Neuronal stem cell (in vitro differentiated cells): ENCODE measurements at regions not wholly inside any gene's neighbourhood (a gene's known extent, or its start where the extent isn't known, plus 50 kb on each side); places are given as distances from the start of the nearest gene placed in this dataset.

Experiments used
- DNase-seq: peaks from one replicate; pipeline ENCODE4 v3.0.0-alpha.2; 2013; ENCODE audit warnings: low spot score
- H2AFZ ChIP-seq: one replicate; pipeline ENCODE4 v1.6.1; 2013; ENCODE audit warnings: mild to moderate bottlenecking, low read length, inconsistent platforms
- H2AK5ac ChIP-seq: 2 replicates; pipeline ENCODE4 v1.6.1; 2013; ENCODE audit warnings: low read depth, mild to moderate bottlenecking, inconsistent platforms, low read length, moderate library complexity, mixed read lengths
- H2BK120ac ChIP-seq: 2 replicates; pipeline ENCODE4 v1.6.1; 2013; ENCODE audit warnings: low read depth, mild to moderate bottlenecking, inconsistent platforms, low read length, moderate library complexity, mixed read lengths
- H2BK12ac ChIP-seq: one replicate; pipeline ENCODE4 v1.6.1; 2013; ENCODE audit warnings: low read length, inconsistent platforms
- H2BK15ac ChIP-seq: 2 replicates; pipeline ENCODE4 v1.6.1; 2013; ENCODE audit warnings: mild to moderate bottlenecking, low read length, inconsistent platforms, mixed read lengths
- H2BK5ac ChIP-seq: one replicate; pipeline ENCODE4 v1.6.1; 2013; ENCODE audit warnings: inconsistent platforms, mild to moderate bottlenecking, low read length, moderate library complexity
- H3K14ac ChIP-seq: one replicate; pipeline ENCODE4 v1.6.1; 2013; ENCODE audit warnings: low read length, inconsistent platforms
- H3K18ac ChIP-seq: 2 replicates; pipeline ENCODE4 v1.6.1; 2013; ENCODE audit warnings: low read length, inconsistent platforms
- H3K23ac ChIP-seq: 2 replicates; pipeline ENCODE4 v1.6.1; 2013; ENCODE audit warnings: low read depth, mild to moderate bottlenecking, mixed read lengths, low read length, inconsistent platforms; ENCODE audit not compliant: poor library complexity
- H3K27ac ChIP-seq: replicated peaks from 3 replicates; pipeline ENCODE4 v1.5.1; 2013; ENCODE audit warnings: low read length, inconsistent platforms
- H3K27me3 ChIP-seq, 3 experiments: 2 replicates each; pipeline ENCODE4 v1.6.1; 2013; ENCODE audit warnings: low read length in 3 of 3, mild to moderate bottlenecking in 2 of 3, inconsistent platforms in 1 of 3, low read depth in 1 of 3, mixed read lengths in 1 of 3, moderate library complexity in 1 of 3; ENCODE audit not compliant: control insufficient read depth in 3 of 3, insufficient read depth in 3 of 3
- H3K36me3 ChIP-seq, 2 donors: replicated peaks in 1 of 2; 2 replicates each; pipeline ENCODE4 v1.6.1; 2013; ENCODE audit warnings: low read length in 2 of 2; ENCODE audit not compliant: control insufficient read depth in 2 of 2, insufficient read depth in 2 of 2
- H3K4ac ChIP-seq: 2 replicates; pipeline ENCODE4 v1.6.1; 2013; ENCODE audit warnings: inconsistent platforms, mild to moderate bottlenecking, low read length, moderate library complexity
- H3K4me1 ChIP-seq, 2 donors: 1 replicate in 1 of 2; 2 replicates in 1 of 2; pipeline ENCODE4 v1.6.1; 2013; ENCODE audit warnings: low read length in 2 of 2, low read depth in 1 of 2; ENCODE audit not compliant: control insufficient read depth in 2 of 2, insufficient read depth in 1 of 2
- H3K4me2 ChIP-seq: one replicate; pipeline ENCODE4 v1.6.1; 2013; ENCODE audit warnings: mild to moderate bottlenecking, low read length, inconsistent platforms; ENCODE audit not compliant: insufficient read depth, poor library complexity, severe bottlenecking
- H3K4me3 ChIP-seq, 2 donors: 2 replicates each; pipeline ENCODE4 v1.5.1; 2013; ENCODE audit warnings: low read length in 2 of 2, mild to moderate bottlenecking in 2 of 2, inconsistent platforms in 1 of 2, moderate library complexity in 1 of 2
- H3K79me1 ChIP-seq: one replicate; pipeline ENCODE4 v1.6.1; 2013; ENCODE audit warnings: low read depth, mild to moderate bottlenecking, inconsistent platforms, low read length, moderate library complexity
- H3K9ac ChIP-seq: one replicate; pipeline ENCODE4 v1.6.1; 2013; ENCODE audit warnings: mild to moderate bottlenecking, low read depth, low read length, inconsistent platforms; ENCODE audit not compliant: poor library complexity
- H3K9me3 ChIP-seq, 2 donors: replicated peaks in 1 of 2; 2 replicates each; pipeline versions ENCODE3 to v1.6.1; 2013; ENCODE audit warnings: low read length in 2 of 2, mild to moderate bottlenecking in 2 of 2, inconsistent platforms in 1 of 2, low read depth in 1 of 2, mixed read lengths in 1 of 2, moderate library complexity in 1 of 2; ENCODE audit not compliant: control insufficient read depth in 2 of 2, insufficient read depth in 1 of 2
- H4K8ac ChIP-seq: one replicate; pipeline ENCODE4 v1.6.1; 2013; ENCODE audit warnings: low read depth, mild to moderate bottlenecking, inconsistent platforms, low read length, moderate library complexity
- H4K91ac ChIP-seq: one replicate; pipeline ENCODE4 v1.6.1; 2013; ENCODE audit warnings: low read length, low read depth, mild to moderate bottlenecking, inconsistent platforms; ENCODE audit not compliant: poor library complexity
- WGBS, 2 donors: extraction: QIAGEN DNeasy Blood & Tissue Kit; methylation state at CpG; one replicate each; pipeline ENCODE4 v1.1.7; 2013; ENCODE audit warnings: missing lambda C conversion rate in 2 of 2, mixed read lengths in 1 of 2; ENCODE audit not compliant: insufficient read length in 2 of 2, insufficient replicate concordance in 1 of 2; ENCODE audit errors: extremely low coverage in 2 of 2; 5-methylcytosine and 5-hydroxymethylcytosine counted together

DNA sequence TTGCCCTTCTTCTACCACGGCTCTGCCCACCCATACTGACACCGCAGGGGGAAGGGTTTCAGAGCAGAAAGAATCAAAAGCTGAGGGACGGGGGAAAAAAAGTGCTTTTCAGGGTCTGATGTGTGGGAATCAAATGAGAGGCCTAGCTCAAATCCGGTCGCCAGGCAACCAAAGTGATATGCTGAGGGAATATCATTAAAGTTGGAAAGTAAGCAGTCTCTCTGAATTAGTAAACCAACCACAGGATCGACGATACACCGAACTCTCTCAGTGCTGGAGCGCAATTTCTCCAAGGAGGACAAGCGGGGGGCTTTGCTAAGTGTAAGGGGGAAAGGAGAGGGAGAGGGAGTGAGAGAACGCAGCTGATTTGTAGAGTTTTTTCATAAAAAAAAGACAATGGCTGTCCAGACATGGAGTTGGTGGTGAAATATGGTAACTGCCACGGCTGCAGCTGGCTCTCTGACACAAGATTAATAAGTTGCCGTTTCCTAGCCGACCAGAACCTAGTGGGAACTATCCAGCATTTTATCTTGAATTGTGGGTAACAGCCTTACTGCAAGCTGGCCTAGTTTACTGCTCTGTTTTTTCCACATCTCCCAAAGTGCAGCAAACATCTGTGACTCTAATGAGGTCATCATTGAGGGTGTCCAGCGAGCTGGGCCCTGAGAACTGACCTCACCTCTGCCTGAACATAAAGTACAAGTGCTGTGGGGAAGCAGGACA lies 530.2 kb downstream of the SOX2 start:
- Histone ChIP-seq H2AFZ (no peak overlapping the region), H2BK120ac (no peak overlapping the region), H3K79me1 (no peaks in the 10 kb centered on the region), H3K18ac (no peak overlapping the region), H2BK15ac (no peak overlapping the region), H2BK5ac (no peak overlapping the region), H2AK5ac (no peak overlapping the region), H3K9me3 (no peaks in the 10 kb centered on the region), H3K14ac (no peak overlapping the region), H3K4me1 (peaks cover 21 to 62% of the 10 kb centered on the region in 2 donors), H4K91ac (no peak overlapping the region), H3K9ac (no peak overlapping the region), H3K36me3 (peaks cover 0 to 2% of the 10 kb centered on the region in 2 donors), H2BK12ac (no peak overlapping the region), H3K27ac (peak overlapping the region; percentile 67), H3K27me3 (no peaks in the 10 kb centered on the region), H3K4ac (no peak overlapping the region), H3K23ac (no peak overlapping the region), H4K8ac (no peak overlapping the region), H3K4me3 (no peak overlapping the region), H3K4me2 (no peak overlapping the region)
- peak; percentile 67 for DNase-seq
- no CpG with 5 or more reads among the region's 15 CpGs for WGBS, 2 donors

DNA sequence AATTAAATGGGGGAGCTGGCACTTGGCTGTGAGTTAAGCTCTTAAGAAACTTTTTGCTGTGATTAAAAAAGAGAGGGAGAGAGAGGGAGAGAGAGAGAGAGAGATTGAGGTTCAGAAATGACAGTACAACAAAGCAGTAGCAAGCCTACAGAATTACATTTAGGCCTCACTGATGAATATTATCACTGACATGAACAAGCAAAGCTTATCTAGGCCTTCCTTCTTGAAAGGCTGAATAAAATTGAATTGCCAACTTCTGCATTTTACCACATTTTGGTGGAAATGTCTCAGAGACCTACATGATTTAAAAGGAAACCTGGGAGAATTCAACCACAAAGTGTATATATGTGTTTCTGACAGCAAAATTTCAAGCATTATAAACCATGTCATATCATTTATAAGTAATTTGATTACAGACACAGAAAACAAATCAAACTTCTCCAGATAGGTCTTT lies 530.8 kb downstream of the SOX2 start:
- Histone ChIP-seq H3K27ac (peak overlapping the region; percentile 67), H3K4me1 (peaks cover 20 to 57% of the 10 kb centered on the region in 2 donors), H2BK12ac (no peak overlapping the region)

DNA sequence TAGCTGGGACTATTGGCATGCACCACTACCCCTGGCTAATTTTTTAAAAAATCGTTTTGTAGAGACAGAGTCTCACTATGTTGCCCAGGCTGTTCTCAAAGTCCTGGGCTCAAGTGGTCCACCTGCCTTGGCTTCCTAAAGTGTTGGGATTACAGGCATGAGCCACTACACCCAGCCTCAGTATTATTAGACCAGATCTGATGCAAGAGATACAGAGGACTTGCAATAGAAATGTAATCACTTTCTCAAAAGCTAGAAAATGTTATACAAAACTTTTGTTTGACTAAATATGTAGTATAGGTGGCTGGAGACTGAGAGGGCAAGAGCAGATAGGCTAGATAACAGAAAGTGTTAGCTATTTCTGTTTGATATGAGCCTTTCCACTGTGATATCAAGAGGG lies 531.9 kb downstream of the SOX2 start:
- Histone ChIP-seq H2BK15ac (no peak overlapping the region), H3K79me1 (no peaks in the 10 kb centered on the region), H3K14ac (no peak overlapping the region), H3K4me2 (no peak overlapping the region), H2BK5ac (no peak overlapping the region), H2BK12ac (no peak overlapping the region), H3K23ac (no peak overlapping the region), H3K9ac (no peak overlapping the region), H4K91ac (no peak overlapping the region), H4K8ac (no peak overlapping the region), H3K27ac (no peak overlapping the region), H3K18ac (no peak overlapping the region), H2AFZ (no peak overlapping the region), H3K4me3 (no peak overlapping the region), H3K9me3 (peaks cover 0 to 2% of the 10 kb centered on the region in 2 donors), H2BK120ac (no peak overlapping the region), H3K4me1 (peaks cover 17 to 51% of the 10 kb centered on the region in 2 donors), H3K27me3 (no peaks in the 10 kb centered on the region), H3K4ac (no peak overlapping the region), H2AK5ac (no peak overlapping the region), H3K36me3 (peaks cover 0 to 2% of the 10 kb centered on the region in 2 donors)
- WGBS, 2 donors: no CpG with 5 or more reads among the region's 1 CpG
- DNase-seq: no peak

More for the DNA sequence above, 530.8 kb downstream of the SOX2 start:
- Histone ChIP-seq H3K9me3 (no peaks in the 10 kb centered on the region), H3K4ac (no peak overlapping the region), H2BK120ac (no peak overlapping the region), H3K23ac (no peak overlapping the region), H3K27me3 (no peaks in the 10 kb centered on the region), H3K18ac (no peak overlapping the region), H3K4me3 (no peak overlapping the region), H3K9ac (no peak overlapping the region), H2AK5ac (no peak overlapping the region), H2BK5ac (no peak overlapping the region), H3K14ac (no peak overlapping the region), H2BK15ac (no peak overlapping the region), H3K4me2 (no peak overlapping the region), H3K36me3 (peaks cover 0 to 2% of the 10 kb centered on the region in 2 donors), H4K91ac (no peak overlapping the region), H4K8ac (no peak overlapping the region), H2AFZ (no peak overlapping the region), H3K79me1 (no peaks in the 10 kb centered on the region)
- DNase-seq: no peak

DNA sequence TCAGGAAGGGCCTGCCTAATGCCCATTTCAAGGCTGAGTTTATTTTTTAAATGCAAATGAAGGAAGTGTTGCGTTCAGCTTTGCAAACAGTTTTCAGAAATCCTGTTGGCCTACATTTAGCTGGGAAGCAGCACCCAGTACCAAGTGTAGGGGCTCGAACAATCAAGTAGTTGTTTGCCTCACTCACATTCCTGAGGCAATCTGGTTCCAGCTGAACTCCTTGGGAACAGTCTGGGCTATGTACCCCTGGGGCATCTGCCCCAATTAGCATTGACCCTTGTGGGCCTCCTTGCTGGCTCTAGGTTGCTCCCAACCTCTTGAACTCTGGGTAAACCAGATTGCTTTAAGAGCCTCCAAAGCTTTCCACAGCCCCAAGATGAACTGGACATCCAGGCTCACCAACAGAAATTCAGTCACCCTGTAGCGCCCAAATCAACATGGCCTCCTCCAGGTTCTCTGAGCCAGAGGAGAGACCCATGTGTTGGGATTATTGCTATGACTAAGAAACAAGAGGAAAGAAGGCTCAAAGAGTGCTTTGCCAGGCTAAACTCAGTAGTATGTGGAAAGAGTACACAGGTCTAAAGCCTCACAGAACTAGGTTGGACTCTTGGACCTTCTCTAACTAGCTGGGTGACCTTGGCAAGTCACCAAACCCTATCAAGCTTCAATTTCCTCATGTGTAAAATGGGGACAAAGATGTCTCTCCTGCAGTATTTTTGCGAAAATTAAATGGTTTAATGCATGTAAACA lies 532.7 kb downstream of the SOX2 start:
- no peak overlapping the region for H3K23ac ChIP-seq
- no peak overlapping the region for H4K8ac ChIP-seq
- H3K4ac ChIP-seq: no peak overlapping the region
- H3K4me2 ChIP-seq: no peak overlapping the region
- DNase-seq: no peak
- no CpG with 5 or more reads among the region's 4 CpGs for WGBS, 2 donors
- no peak overlapping the region for H3K9ac ChIP-seq
- no peak overlapping the region for H2BK12ac ChIP-seq
- peaks cover 13 to 43% of the 10 kb centered on the region in 2 donors for H3K4me1 ChIP-seq
- peaks cover 0 to 2% of the 10 kb centered on the region in 2 donors for H3K9me3 ChIP-seq
- no peak overlapping the region for H3K4me3 ChIP-seq
- H2AFZ ChIP-seq: peak overlapping the region; percentile 7
- H3K18ac ChIP-seq: no peak overlapping the region
- H2BK120ac ChIP-seq: no peak overlapping the region
- H2BK5ac ChIP-seq: no peak overlapping the region
- no peak overlapping the region for H4K91ac ChIP-seq
- peaks cover 0 to 2% of the 10 kb centered on the region in 2 donors for H3K36me3 ChIP-seq
- no peaks in the 10 kb centered on the region for H3K27me3 ChIP-seq
- no peak overlapping the region for H3K14ac ChIP-seq
- H3K79me1 ChIP-seq: no peaks in the 10 kb centered on the region
- H3K27ac ChIP-seq: no peak overlapping the region
- H2AK5ac ChIP-seq: no peak overlapping the region
- no peak overlapping the region for H2BK15ac ChIP-seq
